HAP-1 (cell line): ENCODE measurements at regions not wholly inside any gene's neighbourhood (a gene's known extent, or its start where the extent isn't known, plus 50 kb on each side); places are given as distances from the start of the nearest gene placed in this dataset.
A peak's percentile ranks its signal among the peaks of the same experiment; 100 is the strongest.

Experiments
- DNase-seq, 2 experiments: peaks; one replicate each; pipeline ENCODE4 v3.0.0-alpha.2; 2016 to 2020; ENCODE audit warnings: low spot score in 2 of 2
- H3K27me3 ChIP-seq: fragments of 250-450 bp; sonication (Bioruptor Pico); 2 replicates; pipeline ENCODE4 v1.5.1; 2020; ENCODE audit warnings: low read depth, mild to moderate bottlenecking, moderate library complexity
- H3K36me3 ChIP-seq: fragments of 250-450 bp; sonication (Bioruptor Pico); replicated peaks from 2 replicates; pipeline ENCODE4 v1.5.1; 2020; ENCODE audit warnings: mild to moderate bottlenecking
- H3K4me1 ChIP-seq: fragments of 250-450 bp; sonication (Bioruptor Pico); 2 replicates; pipeline ENCODE4 v1.5.1; 2020; ENCODE audit warnings: mild to moderate bottlenecking
- H3K4me3 ChIP-seq: fragments of 250-450 bp; sonication (Bioruptor Pico); 2 replicates; pipeline ENCODE4 v1.5.1; 2020; ENCODE audit warnings: mild to moderate bottlenecking, moderate library complexity
- H3K9me3 ChIP-seq: fragments of 250-450 bp; sonication (Bioruptor Pico); 2 replicates; pipeline ENCODE4 v1.5.1; 2020; ENCODE audit warnings: mild to moderate bottlenecking, moderate library complexity
- in situ Hi-C: fragments of 300-500 bp; cut with MboI; formaldehyde crosslinking; loops from 3 replicates; pipeline ENCODE4 v1.14.3; 2020; ENCODE audit warnings: low sequenced_read_pairs, inconsistent platforms, mixed read lengths

GRCh38 chr1:50278961-50279360 is 144.3 kb downstream of the DMRTA2 start:
- Histone ChIP-seq H3K4me1 (no peaks in the 10 kb centered on the region), H3K9me3 (no peaks in the 10 kb centered on the region), H3K36me3 (no peaks in the 10 kb centered on the region), H3K4me3 (no peak overlapping the region), H3K27me3 (no peaks in the 10 kb centered on the region)
- in situ Hi-C loops, result no loop called here
- no peak for DNase-seq

- Histone ChIP-seq H3K9me3 (no peaks in the 10 kb centered on the region), H3K36me3 (no peaks in the 10 kb centered on the region), H3K27me3 (no peaks in the 10 kb centered on the region), H3K4me3 (no peak overlapping the region), H3K4me1 (no peaks in the 10 kb centered on the region)
- DNase-seq, result no peak
- in situ Hi-C loops, result no loop called here
Observed at GRCh38 chr1:50278410-50278809, 144.8 kb downstream of the DMRTA2 start.

- H3K27me3 ChIP-seq, result no peaks in the 10 kb centered on the region
- no peak overlapping the region for H3K4me3 ChIP-seq
- H3K9me3 ChIP-seq, result no peaks in the 10 kb centered on the region
- H3K36me3 ChIP-seq, result no peaks in the 10 kb centered on the region
- in situ Hi-C loops, result no loop called here
- DNase-seq, result no peak
- no peaks in the 10 kb centered on the region for H3K4me1 ChIP-seq
Observed at GRCh38 chr1:50275566-50275965, 147.7 kb downstream of the DMRTA2 start.

- no peak overlapping the region for H3K4me3 ChIP-seq
- H3K9me3 ChIP-seq, result no peaks in the 10 kb centered on the region
- no peak for DNase-seq
- H3K4me1 ChIP-seq, result no peaks in the 10 kb centered on the region
- no peaks in the 10 kb centered on the region for H3K27me3 ChIP-seq
- no peaks in the 10 kb centered on the region for H3K36me3 ChIP-seq
- in situ Hi-C loops, result no loop called here
Observed at GRCh38 chr1:50272912-50273311, 150.3 kb downstream of the DMRTA2 start.

DNA sequence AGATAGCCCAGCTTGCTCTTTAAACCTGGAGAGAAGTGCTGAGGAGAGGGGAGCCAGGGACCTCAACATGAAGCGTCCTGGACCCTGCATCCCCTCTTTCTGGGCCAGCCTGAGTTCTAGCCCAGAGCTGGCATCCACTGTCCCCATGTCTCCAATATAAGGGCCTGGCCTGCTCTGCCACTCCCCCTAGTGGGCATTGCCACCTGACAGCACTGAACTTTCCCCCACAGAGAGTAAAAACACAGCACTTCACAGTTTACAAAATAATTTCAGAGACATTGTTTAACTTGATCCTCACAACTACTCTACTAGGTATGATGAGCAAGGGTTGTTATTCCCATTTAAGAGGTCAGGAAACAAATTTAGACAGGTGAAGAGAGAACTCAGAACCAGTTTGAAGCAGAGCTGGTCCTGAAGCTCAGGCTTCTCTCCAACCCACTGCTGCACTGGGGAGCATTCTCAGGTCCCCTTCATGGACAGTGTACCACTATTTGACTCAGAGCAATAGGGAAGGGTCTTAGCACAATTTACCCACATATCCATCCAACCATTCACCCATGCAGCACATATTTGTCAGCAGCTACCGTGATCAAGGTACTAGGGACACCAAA is 151.2 kb downstream of the DMRTA2 start:
- peak; percentile 6 to 60 for DNase-seq
- in situ Hi-C loops, result no loop called here
- no peak overlapping the region for H3K4me3 ChIP-seq

GRCh38 chr1:50271337-50271736 is 151.9 kb downstream of the DMRTA2 start:
- in situ Hi-C loops, result no loop called here
- DNase-seq, result no peak
- Histone ChIP-seq H3K9me3 (no peaks in the 10 kb centered on the region), H3K4me3 (no peak overlapping the region), H3K4me1 (no peaks in the 10 kb centered on the region), H3K36me3 (no peaks in the 10 kb centered on the region), H3K27me3 (no peaks in the 10 kb centered on the region)

More for the DNA sequence above, 151.2 kb downstream of the DMRTA2 start:
- no peaks in the 10 kb centered on the region for H3K36me3 ChIP-seq
- no peaks in the 10 kb centered on the region for H3K9me3 ChIP-seq
- H3K27me3 ChIP-seq, result no peaks in the 10 kb centered on the region
- no peaks in the 10 kb centered on the region for H3K4me1 ChIP-seq

GRCh38 chr1:50270926-50271325 is 152.3 kb downstream of the DMRTA2 start:
- in situ Hi-C loops, result no loop called here
- DNase-seq, result no peak

GRCh38 chr1:50268049-50268448 is 155.2 kb downstream of the DMRTA2 start:
- in situ Hi-C loops, result no loop called here
- peak in 1 of 2 experiments; percentile 41 for DNase-seq
- no peak overlapping the region for H3K4me3 ChIP-seq
- H3K27me3 ChIP-seq, result no peaks in the 10 kb centered on the region
- no peaks in the 10 kb centered on the region for H3K4me1 ChIP-seq
- no peaks in the 10 kb centered on the region for H3K36me3 ChIP-seq
- H3K9me3 ChIP-seq, result no peaks in the 10 kb centered on the region

More at GRCh38 chr1:50270926-50271325, 152.3 kb downstream of the DMRTA2 start:
- Histone ChIP-seq H3K36me3 (no peaks in the 10 kb centered on the region), H3K4me3 (no peak overlapping the region), H3K9me3 (no peaks in the 10 kb centered on the region), H3K4me1 (no peaks in the 10 kb centered on the region), H3K27me3 (no peaks in the 10 kb centered on the region)

DNA sequence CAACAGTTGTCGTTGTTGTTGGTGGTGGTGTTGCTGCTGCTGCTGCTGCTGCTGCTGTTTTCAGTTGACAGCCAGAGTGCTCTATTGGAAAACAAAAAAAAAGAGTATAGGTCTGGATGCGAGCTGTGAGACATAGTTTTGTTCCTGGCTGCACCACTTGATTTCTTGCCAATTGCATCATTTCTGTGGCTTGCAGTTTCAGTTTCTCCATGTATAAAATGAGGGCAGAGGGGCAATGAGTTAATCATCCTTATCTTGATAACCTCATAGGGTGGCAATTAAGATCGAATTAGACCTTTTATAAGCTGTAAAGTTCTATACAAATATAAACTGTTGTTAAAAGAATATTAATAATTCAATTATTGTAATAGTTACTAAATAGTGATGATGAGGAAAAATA is 156.7 kb downstream of the DMRTA2 start:
- Histone ChIP-seq H3K4me1 (no peaks in the 10 kb centered on the region), H3K9me3 (no peaks in the 10 kb centered on the region), H3K4me3 (no peak overlapping the region), H3K36me3 (no peaks in the 10 kb centered on the region), H3K27me3 (no peaks in the 10 kb centered on the region)
- in situ Hi-C loops, result no loop called here
- no peak for DNase-seq

DNA sequence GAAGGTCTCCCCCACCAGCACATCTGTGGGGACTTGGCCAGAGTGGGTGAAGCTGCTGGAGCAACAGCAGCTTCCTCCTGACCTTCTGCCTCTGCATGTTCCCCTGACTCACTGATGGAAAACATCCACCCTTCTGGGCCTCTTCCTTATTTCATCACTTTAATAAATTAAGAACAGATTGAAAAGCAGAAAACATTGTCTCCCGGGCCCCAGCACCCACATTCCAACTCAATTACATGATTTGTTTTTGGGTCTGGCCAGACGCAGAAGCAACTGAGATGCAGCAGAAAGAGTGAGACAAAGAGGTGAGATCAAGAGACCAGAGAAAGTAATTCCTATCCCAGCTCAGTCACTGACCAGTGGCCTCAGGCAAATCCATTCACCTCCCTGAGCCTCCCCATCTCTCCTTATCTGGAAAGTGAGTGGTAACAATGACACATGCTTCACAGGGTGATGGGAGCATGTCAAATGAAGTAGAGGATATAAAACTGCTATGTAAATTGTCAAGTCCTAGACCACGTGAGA is 157.1 kb downstream of the ELAVL4 start:
- in situ Hi-C loops, result no loop called here
- Histone ChIP-seq H3K9me3 (no peaks in the 10 kb centered on the region), H3K4me3 (no peak overlapping the region), H3K4me1 (no peaks in the 10 kb centered on the region), H3K36me3 (no peaks in the 10 kb centered on the region), H3K27me3 (no peaks in the 10 kb centered on the region)
- no peak for DNase-seq

- H3K4me3 ChIP-seq, result no peak overlapping the region
- no peak for DNase-seq
- H3K36me3 ChIP-seq, result no peaks in the 10 kb centered on the region
- no peaks in the 10 kb centered on the region for H3K27me3 ChIP-seq
- in situ Hi-C loops, result no loop called here
- H3K9me3 ChIP-seq, result no peaks in the 10 kb centered on the region
- no peaks in the 10 kb centered on the region for H3K4me1 ChIP-seq
Observed at GRCh38 chr1:50264590-50264989, 155.9 kb downstream of the ELAVL4 start.

GRCh38 chr1:50262436-50262835 is 153.7 kb downstream of the ELAVL4 start:
- no peaks in the 10 kb centered on the region for H3K4me1 ChIP-seq
- no peak overlapping the region for H3K4me3 ChIP-seq
- in situ Hi-C loops, result no loop called here
- no peaks in the 10 kb centered on the region for H3K36me3 ChIP-seq
- H3K27me3 ChIP-seq, result no peaks in the 10 kb centered on the region
- DNase-seq, result no peak
- no peaks in the 10 kb centered on the region for H3K9me3 ChIP-seq

- H3K27me3 ChIP-seq, result no peaks in the 10 kb centered on the region
- no peak overlapping the region for H3K4me3 ChIP-seq
- H3K4me1 ChIP-seq, result no peaks in the 10 kb centered on the region
- no peaks in the 10 kb centered on the region for H3K9me3 ChIP-seq
- no peaks in the 10 kb centered on the region for H3K36me3 ChIP-seq
- in situ Hi-C loops, result no loop called here
- no peak for DNase-seq
Observed at GRCh38 chr1:50261951-50262350, 153.2 kb downstream of the ELAVL4 start.

- Histone ChIP-seq H3K9me3 (no peaks in the 10 kb centered on the region), H3K4me1 (no peaks in the 10 kb centered on the region), H3K36me3 (no peaks in the 10 kb centered on the region), H3K4me3 (no peak overlapping the region), H3K27me3 (peaks cover 4% of the 10 kb centered on the region; the same call in 1 of the 2 replicates)
- in situ Hi-C loops, result no loop called here
- no peak for DNase-seq
Observed at GRCh38 chr1:50257940-50258685, 149.4 kb downstream of the ELAVL4 start.
